ENCODE measurements at regions not wholly inside any gene's neighbourhood (a gene's known extent, or its start where the extent isn't known, plus 50 kb on each side); places are given as distances from the start of the nearest gene placed in this dataset.

GRCh38 chrX:10380300-10380699 lies 223.5 kb downstream of the CLCN4 start:
- TF ChIP-seq EZH2 (IDR thresholded peaks at IDR 0.05; ENCODE audit: insufficient read depth, poor library complexity, severe bottlenecking) (no peak), EZH2phosphoT487 (IDR thresholded peaks at IDR 0.05; ENCODE audit: insufficient read depth, low read depth) (no peak)

Measured in GM23248 (cell line).